DND-41 (cell line): ENCODE measurements at regions not wholly inside any gene's neighbourhood (a gene's known extent, or its start where the extent isn't known, plus 50 kb on each side); places are given as distances from the start of the nearest gene placed in this dataset.

Experiments
- ATAC-seq: fragments of 200-7000 bp; cut with Tn5 transposase; 3 replicates; pipeline ENCODE4 v1.9.1; 2021; ENCODE audit warnings: low read depth; ENCODE audit not compliant: insufficient read depth
- DNase-seq: peaks from one replicate; pipeline ENCODE4 v3.0.0-alpha.2; 2020
- H2AFZ ChIP-seq: 2 replicates; pipeline ENCODE4 v1.6.0; 2012; ENCODE audit warnings: low read depth, low read length
- H3K27ac ChIP-seq: 2 replicates; pipeline ENCODE4 v1.5.1; 2012; ENCODE audit warnings: low read length, inconsistent platforms
- H3K27me3 ChIP-seq: fragments of 200-600 bp; sonication (generic); 2 replicates; pipeline ENCODE4 v1.6.0; 2012; ENCODE audit warnings: low read length, mild to moderate bottlenecking, inconsistent platforms; ENCODE audit not compliant: insufficient read depth, poor library complexity
- H3K36me3 ChIP-seq: 2 replicates; pipeline ENCODE4 v1.5.1; 2012; ENCODE audit warnings: low read length, inconsistent platforms; ENCODE audit not compliant: insufficient read depth
- H3K4me1 ChIP-seq: 2 replicates; pipeline ENCODE4 v1.5.1; 2012; ENCODE audit warnings: mild to moderate bottlenecking, low read length; ENCODE audit not compliant: insufficient read depth
- H3K4me2 ChIP-seq: 2 replicates; pipeline ENCODE4 v1.6.0; 2012; ENCODE audit warnings: mild to moderate bottlenecking, moderate library complexity, low read length, inconsistent platforms; ENCODE audit not compliant: insufficient read depth
- H3K4me3 ChIP-seq, 2 experiments: fragments of 200-600 bp in 1 of 2; shearing (Covaris generic) in 1 of 2; 2 replicates each; pipeline ENCODE4 v1.5.1; 2012 to 2016; ENCODE audit warnings: inconsistent platforms in 2 of 2, low read length in 2 of 2, mild to moderate bottlenecking in 2 of 2, low read depth in 1 of 2, moderate library complexity in 1 of 2
- H3K79me2 ChIP-seq: 2 replicates; pipeline ENCODE4 v1.6.0; 2012; ENCODE audit warnings: low read length, inconsistent platforms; ENCODE audit not compliant: insufficient read depth
- H3K9ac ChIP-seq: 2 replicates; pipeline ENCODE4 v1.6.0; 2012; ENCODE audit warnings: low read depth, mild to moderate bottlenecking, inconsistent platforms, low read length, moderate library complexity
- H3K9me3 ChIP-seq: 2 replicates; pipeline ENCODE4 v1.5.1; 2012; ENCODE audit warnings: low read length, moderate library complexity, mild to moderate bottlenecking, inconsistent platforms; ENCODE audit not compliant: insufficient read depth, severe bottlenecking
- H4K20me1 ChIP-seq: 2 replicates; pipeline ENCODE4 v1.6.0; 2012; ENCODE audit warnings: low read length; ENCODE audit not compliant: insufficient read depth
- EZH2 ChIP-seq: IDR thresholded peaks from 3 replicates; pipeline ENCODE4 v1.6.1; 2012; ENCODE audit warnings: borderline replicate concordance, low read depth, mild to moderate bottlenecking, moderate library complexity, low read length, inconsistent platforms; ENCODE audit not compliant: severe bottlenecking
- TF ChIP-seq, protein P1 (sequence below): IDR thresholded peaks from 2 replicates; pipeline ENCODE4 v1.5.1; 2012; ENCODE audit warnings: borderline replicate concordance, low read length, moderate library complexity, mild to moderate bottlenecking; ENCODE audit not compliant: poor library complexity, severe bottlenecking; ENCODE audit errors: extremely low read depth

DNA sequence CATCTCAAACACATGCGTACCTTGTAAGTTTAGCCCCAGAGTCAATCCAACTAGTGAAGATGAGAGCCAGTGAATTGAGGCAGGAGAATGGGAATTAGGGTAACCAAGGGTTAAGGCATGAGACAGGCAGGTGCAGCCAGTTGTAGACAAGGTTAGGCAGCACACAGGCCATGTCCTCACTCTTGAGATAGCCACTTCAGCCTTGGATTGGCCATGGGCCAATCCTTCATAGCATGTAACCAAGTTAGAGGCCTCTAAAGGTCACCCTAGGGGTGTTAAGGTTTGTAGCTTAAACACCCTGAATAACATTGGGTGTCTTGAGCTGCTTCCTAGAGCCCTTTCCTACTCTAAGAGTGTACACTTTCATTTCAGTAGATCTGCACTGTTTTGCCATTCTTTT lies 208.2 kb upstream of the RBM19 start:
- TF ChIP-seq, protein P1, sequence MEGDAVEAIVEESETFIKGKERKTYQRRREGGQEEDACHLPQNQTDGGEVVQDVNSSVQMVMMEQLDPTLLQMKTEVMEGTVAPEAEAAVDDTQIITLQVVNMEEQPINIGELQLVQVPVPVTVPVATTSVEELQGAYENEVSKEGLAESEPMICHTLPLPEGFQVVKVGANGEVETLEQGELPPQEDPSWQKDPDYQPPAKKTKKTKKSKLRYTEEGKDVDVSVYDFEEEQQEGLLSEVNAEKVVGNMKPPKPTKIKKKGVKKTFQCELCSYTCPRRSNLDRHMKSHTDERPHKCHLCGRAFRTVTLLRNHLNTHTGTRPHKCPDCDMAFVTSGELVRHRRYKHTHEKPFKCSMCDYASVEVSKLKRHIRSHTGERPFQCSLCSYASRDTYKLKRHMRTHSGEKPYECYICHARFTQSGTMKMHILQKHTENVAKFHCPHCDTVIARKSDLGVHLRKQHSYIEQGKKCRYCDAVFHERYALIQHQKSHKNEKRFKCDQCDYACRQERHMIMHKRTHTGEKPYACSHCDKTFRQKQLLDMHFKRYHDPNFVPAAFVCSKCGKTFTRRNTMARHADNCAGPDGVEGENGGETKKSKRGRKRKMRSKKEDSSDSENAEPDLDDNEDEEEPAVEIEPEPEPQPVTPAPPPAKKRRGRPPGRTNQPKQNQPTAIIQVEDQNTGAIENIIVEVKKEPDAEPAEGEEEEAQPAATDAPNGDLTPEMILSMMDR = no peak
- no peak for TF ChIP-seq EZH2
- no peaks in the 10 kb centered on the region for H3K4me1 ChIP-seq
- no peak for DNase-seq
- H3K79me2 ChIP-seq = no peaks in the 10 kb centered on the region
- peaks cover 19% of the 10 kb centered on the region for H3K27me3 ChIP-seq
- H3K4me3 ChIP-seq = no peak overlapping the region
- no peaks in the 10 kb centered on the region for H3K9me3 ChIP-seq
- no peaks in the 10 kb centered on the region for H3K36me3 ChIP-seq
- no peak overlapping the region for H3K9ac ChIP-seq
- no peak overlapping the region for H3K4me2 ChIP-seq
- H3K27ac ChIP-seq = no peak overlapping the region
- no peak for ATAC-seq
- H2AFZ ChIP-seq = no peak overlapping the region
- H4K20me1 ChIP-seq = no peaks in the 10 kb centered on the region

DNA sequence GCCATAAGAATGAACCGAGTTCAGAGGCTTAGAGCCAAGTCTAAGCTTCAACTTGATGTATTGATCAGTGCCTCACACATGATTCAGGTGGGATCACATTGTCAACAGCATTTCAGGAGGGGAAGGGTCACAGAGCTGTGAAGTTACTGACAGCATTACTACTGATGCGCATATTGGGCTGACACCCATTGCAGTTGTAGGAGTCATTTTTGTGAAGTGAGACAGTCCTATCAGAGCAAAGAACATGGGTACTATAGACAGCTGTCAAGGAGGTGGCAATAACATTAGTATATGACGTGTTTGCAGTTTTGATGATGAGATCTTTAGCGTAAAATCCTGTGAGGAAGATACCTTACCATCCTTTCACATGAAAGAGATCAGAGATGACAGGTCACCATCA lies 206.0 kb upstream of the RBM19 start:
- DNase-seq = no peak
- no peak overlapping the region for H2AFZ ChIP-seq
- no peaks in the 10 kb centered on the region for H3K36me3 ChIP-seq
- no peak overlapping the region for H3K27ac ChIP-seq
- H3K9me3 ChIP-seq = no peaks in the 10 kb centered on the region
- H3K4me3 ChIP-seq = no peak overlapping the region
- ATAC-seq = no peak
- H3K4me1 ChIP-seq = no peaks in the 10 kb centered on the region
- H3K27me3 ChIP-seq = peaks cover 32% of the 10 kb centered on the region
- no peak overlapping the region for H3K9ac ChIP-seq
- no peaks in the 10 kb centered on the region for H4K20me1 ChIP-seq
- TF ChIP-seq, protein P1 = no peak
- no peak for TF ChIP-seq EZH2
- H3K79me2 ChIP-seq = no peaks in the 10 kb centered on the region
- H3K4me2 ChIP-seq = no peak overlapping the region

DNA sequence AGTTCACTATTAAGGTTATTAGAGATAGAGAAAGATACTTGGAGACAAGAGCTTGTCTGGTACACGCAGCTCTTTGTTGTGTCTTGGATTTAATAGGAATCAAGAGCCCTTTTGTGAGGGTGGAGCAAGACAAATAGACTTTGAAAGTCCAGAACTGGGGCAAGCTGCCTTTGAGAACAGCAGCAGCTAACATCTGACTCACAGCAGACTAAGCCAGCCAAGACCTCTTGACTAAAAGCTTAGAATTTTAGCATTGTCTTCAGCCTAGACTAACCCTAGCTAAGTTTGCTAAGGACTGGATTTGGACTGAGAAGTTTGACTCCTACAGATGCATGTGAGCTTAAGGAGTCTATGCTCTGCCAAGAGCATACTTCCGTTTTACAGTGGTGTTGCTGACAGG lies 201.9 kb upstream of the RBM19 start:
- Histone ChIP-seq H2AFZ (no peak overlapping the region), H3K27ac (no peak overlapping the region), H3K9ac (no peak overlapping the region), H3K4me1 (no peaks in the 10 kb centered on the region), H3K27me3 (peaks cover 34% of the 10 kb centered on the region), H3K79me2 (no peaks in the 10 kb centered on the region), H3K4me3 (no peak overlapping the region), H3K36me3 (no peaks in the 10 kb centered on the region), H3K9me3 (no peaks in the 10 kb centered on the region), H3K4me2 (no peak overlapping the region), H4K20me1 (no peaks in the 10 kb centered on the region)
- DNase-seq = no peak
- TF ChIP-seq, protein P1 = no peak
- TF ChIP-seq EZH2 = no peak
- ATAC-seq = no peak

DNA sequence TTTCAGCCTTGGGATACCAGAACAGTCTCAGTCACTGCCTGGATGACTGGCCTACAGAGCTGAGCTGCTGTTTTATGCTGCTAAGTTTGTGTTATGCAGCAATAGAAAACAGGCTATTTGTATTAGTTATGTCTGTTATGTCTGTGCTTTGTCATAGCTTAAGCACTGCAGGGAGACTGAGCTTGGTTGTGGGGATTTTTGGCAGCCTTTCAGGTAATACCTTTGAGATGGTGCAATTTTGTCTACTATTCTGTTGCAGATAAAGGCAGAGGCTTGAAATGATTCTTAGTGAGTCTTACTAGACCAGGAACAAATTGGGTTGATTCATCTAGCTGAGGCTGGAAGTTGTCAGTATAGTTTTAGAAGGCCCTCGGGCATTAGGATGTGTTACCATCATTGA lies 201.3 kb upstream of the RBM19 start:
- H4K20me1 ChIP-seq = no peaks in the 10 kb centered on the region
- H3K9me3 ChIP-seq = no peaks in the 10 kb centered on the region
- DNase-seq (no peak), ATAC-seq (no peak)
- peaks cover 31% of the 10 kb centered on the region for H3K27me3 ChIP-seq
- H3K27ac ChIP-seq = no peak overlapping the region
- H3K4me1 ChIP-seq = no peaks in the 10 kb centered on the region
- TF ChIP-seq, protein P1 = no peak
- no peak for TF ChIP-seq EZH2
- H3K4me3 ChIP-seq = no peak overlapping the region
- H2AFZ ChIP-seq = no peak overlapping the region
- H3K4me2 ChIP-seq = no peak overlapping the region
- H3K9ac ChIP-seq = no peak overlapping the region
- no peaks in the 10 kb centered on the region for H3K36me3 ChIP-seq
- no peaks in the 10 kb centered on the region for H3K79me2 ChIP-seq
